ENCODE measurements at regions not wholly inside any gene's neighbourhood (a gene's known extent, or its start where the extent isn't known, plus 50 kb on each side); places are given as distances from the start of the nearest gene placed in this dataset.
"Not testable (repeated sequence)": the region's sequence is repeated elsewhere in the genome, so short reads cannot be mapped to it uniquely, and the experiment has no call there.

- not testable (repeated sequence) for H3K4me1 ChIP-seq (ENCODE audit: insufficient read depth, poor library complexity, severe bottlenecking); ATAC-seq (ENCODE audit: low read depth); H3K27me3 ChIP-seq (ENCODE audit: insufficient read depth, poor library complexity, severe bottlenecking); H3K4me3 ChIP-seq (ENCODE audit: severe bottlenecking); H3K36me3 ChIP-seq (ENCODE audit: low read depth); H3K27ac ChIP-seq (ENCODE audit: poor library complexity, severe bottlenecking); DNase-seq (ENCODE audit: low spot score); H3K9me3 ChIP-seq (ENCODE audit: severe bottlenecking)
These were observed 178.2 kb upstream of the ZNG1F start for GRCh38 chr9:41367301-41367700.

DNA sequence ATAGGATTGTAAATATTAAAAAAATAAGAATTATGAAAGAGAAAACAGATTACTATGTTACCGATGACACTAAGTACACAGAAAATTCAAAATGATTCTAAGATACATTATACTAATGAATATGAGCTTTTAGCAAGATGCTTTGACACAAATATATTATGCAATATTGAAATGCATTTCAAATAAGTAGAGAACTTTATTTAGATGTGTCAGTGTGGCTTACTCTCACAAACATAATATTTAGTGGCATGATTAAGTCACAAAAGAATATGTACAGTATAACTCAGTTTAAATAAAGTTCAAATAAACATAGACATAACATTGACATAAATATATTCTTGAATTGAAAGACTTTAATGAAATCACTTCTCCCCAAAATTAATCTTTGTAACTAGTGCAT, 172.7 kb upstream of the ZNG1F start:
- not testable (repeated sequence) for ATAC-seq (ENCODE audit: low read depth); DNase-seq (ENCODE audit: low spot score); H3K4me1 ChIP-seq (ENCODE audit: insufficient read depth, poor library complexity, severe bottlenecking); H3K27me3 ChIP-seq (ENCODE audit: insufficient read depth, poor library complexity, severe bottlenecking); H3K27ac ChIP-seq (ENCODE audit: poor library complexity, severe bottlenecking); H3K36me3 ChIP-seq (ENCODE audit: low read depth); H3K4me3 ChIP-seq (ENCODE audit: severe bottlenecking); H3K9me3 ChIP-seq (ENCODE audit: severe bottlenecking)

GRCh38 chr9:41359116-41359515, 170.0 kb upstream of the ZNG1F start:
- ATAC-seq (ENCODE audit: low read depth); H3K4me1 ChIP-seq (ENCODE audit: insufficient read depth, poor library complexity, severe bottlenecking); H3K9me3 ChIP-seq (ENCODE audit: severe bottlenecking); H3K36me3 ChIP-seq (ENCODE audit: low read depth); DNase-seq (ENCODE audit: low spot score); H3K27me3 ChIP-seq (ENCODE audit: insufficient read depth, poor library complexity, severe bottlenecking); H3K27ac ChIP-seq (ENCODE audit: poor library complexity, severe bottlenecking): not testable (repeated sequence)
- H3K4me3 ChIP-seq (ENCODE audit: severe bottlenecking), result peak overlapping the region; percentile 29

GRCh38 chr9:41358682-41359081, 169.6 kb upstream of the ZNG1F start:
- H3K36me3 ChIP-seq (ENCODE audit: low read depth); DNase-seq (ENCODE audit: low spot score); H3K27ac ChIP-seq (ENCODE audit: poor library complexity, severe bottlenecking); ATAC-seq (ENCODE audit: low read depth); H3K9me3 ChIP-seq (ENCODE audit: severe bottlenecking); H3K4me1 ChIP-seq (ENCODE audit: insufficient read depth, poor library complexity, severe bottlenecking); H3K27me3 ChIP-seq (ENCODE audit: insufficient read depth, poor library complexity, severe bottlenecking): not testable (repeated sequence)
- H3K4me3 ChIP-seq (ENCODE audit: severe bottlenecking), result peak overlapping the region; percentile 29

DNA sequence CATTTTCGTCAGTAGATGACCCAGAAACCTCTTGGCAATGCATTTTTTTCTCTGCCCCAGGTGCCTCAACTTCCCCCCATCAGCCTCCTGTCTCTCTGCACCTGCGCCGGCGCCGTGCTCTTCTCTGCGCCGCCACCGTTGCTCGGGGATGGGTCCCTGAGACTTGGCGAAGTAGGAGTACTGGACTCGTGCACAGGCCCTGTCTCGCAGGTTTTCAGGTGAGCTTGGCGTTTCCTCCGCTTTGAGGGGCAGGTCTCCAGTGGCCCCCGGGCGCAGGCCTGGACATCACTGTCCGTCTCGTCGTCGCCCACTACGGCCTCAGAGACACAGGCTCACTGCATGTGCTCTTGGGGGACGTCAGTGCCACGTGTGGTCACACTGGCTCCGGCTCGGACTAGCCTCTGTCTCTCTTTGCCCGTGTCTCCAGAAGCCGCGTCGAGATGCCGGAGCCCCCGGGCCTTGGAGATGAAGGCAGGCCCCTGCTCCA, 168.8 kb upstream of the ZNG1F start:
- H3K27ac ChIP-seq (ENCODE audit: poor library complexity, severe bottlenecking); H3K9me3 ChIP-seq (ENCODE audit: severe bottlenecking); H3K4me1 ChIP-seq (ENCODE audit: insufficient read depth, poor library complexity, severe bottlenecking); H3K27me3 ChIP-seq (ENCODE audit: insufficient read depth, poor library complexity, severe bottlenecking); H3K36me3 ChIP-seq (ENCODE audit: low read depth); DNase-seq (ENCODE audit: low spot score); ATAC-seq (ENCODE audit: low read depth); H3K4me3 ChIP-seq (ENCODE audit: severe bottlenecking): not testable (repeated sequence)

- not testable (repeated sequence) for H3K27ac ChIP-seq (ENCODE audit: poor library complexity, severe bottlenecking); ATAC-seq (ENCODE audit: low read depth); H3K4me3 ChIP-seq (ENCODE audit: severe bottlenecking); H3K27me3 ChIP-seq (ENCODE audit: insufficient read depth, poor library complexity, severe bottlenecking); H3K9me3 ChIP-seq (ENCODE audit: severe bottlenecking); H3K4me1 ChIP-seq (ENCODE audit: insufficient read depth, poor library complexity, severe bottlenecking); DNase-seq (ENCODE audit: low spot score); H3K36me3 ChIP-seq (ENCODE audit: low read depth)
These were observed 168.2 kb upstream of the ZNG1F start for GRCh38 chr9:41357350-41357748.

DNA sequence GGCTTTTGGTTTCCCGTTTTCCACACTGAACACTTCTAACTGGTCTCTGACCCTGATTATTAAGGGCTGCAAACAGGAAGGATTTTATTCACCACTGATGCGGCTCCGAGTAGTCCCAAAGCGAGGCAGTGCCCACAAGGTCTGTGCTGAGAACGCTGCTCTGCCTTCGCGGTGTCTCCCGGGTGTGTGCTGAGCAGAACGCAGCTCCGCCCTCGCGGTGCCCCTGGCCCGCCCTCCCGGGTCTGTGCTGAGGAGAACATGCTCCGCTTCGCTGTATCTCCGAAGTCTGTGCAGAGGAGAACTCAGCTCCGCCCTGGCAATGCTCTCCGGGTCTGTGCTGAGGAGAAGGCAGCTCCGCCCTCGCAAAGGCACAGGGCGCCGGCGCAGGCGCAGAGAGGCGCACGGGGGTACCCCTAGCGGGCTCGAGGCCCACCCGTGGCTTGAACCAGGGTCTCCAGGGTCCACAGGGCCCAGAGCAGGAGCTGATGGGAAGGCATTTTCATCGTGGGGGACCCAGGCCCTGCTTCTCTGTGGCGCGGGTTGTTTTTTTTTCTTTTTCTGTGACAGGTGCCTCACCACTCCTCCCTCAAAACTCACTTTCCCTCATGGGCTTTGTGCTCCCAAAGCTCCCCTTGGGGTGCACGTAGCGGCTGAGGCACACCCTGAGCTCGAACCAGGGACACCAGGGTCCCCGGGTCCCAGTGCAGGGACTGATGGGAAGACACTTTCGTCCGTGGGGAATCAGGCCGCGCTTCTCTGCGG, 167.7 kb upstream of the ZNG1F start:
- not testable (repeated sequence) for ATAC-seq (ENCODE audit: low read depth); H3K27ac ChIP-seq (ENCODE audit: poor library complexity, severe bottlenecking); H3K9me3 ChIP-seq (ENCODE audit: severe bottlenecking); H3K4me3 ChIP-seq (ENCODE audit: severe bottlenecking); H3K4me1 ChIP-seq (ENCODE audit: insufficient read depth, poor library complexity, severe bottlenecking); H3K36me3 ChIP-seq (ENCODE audit: low read depth); H3K27me3 ChIP-seq (ENCODE audit: insufficient read depth, poor library complexity, severe bottlenecking)
- DNase-seq (ENCODE audit: low spot score), result peak; percentile 55

GRCh38 chr9:41355712-41356450, 166.8 kb upstream of the ZNG1F start:
- H3K27me3 ChIP-seq (ENCODE audit: insufficient read depth, poor library complexity, severe bottlenecking); H3K4me3 ChIP-seq (ENCODE audit: severe bottlenecking); H3K4me1 ChIP-seq (ENCODE audit: insufficient read depth, poor library complexity, severe bottlenecking); H3K9me3 ChIP-seq (ENCODE audit: severe bottlenecking); H3K27ac ChIP-seq (ENCODE audit: poor library complexity, severe bottlenecking); H3K36me3 ChIP-seq (ENCODE audit: low read depth); ATAC-seq (ENCODE audit: low read depth); DNase-seq (ENCODE audit: low spot score): not testable (repeated sequence)

DNA sequence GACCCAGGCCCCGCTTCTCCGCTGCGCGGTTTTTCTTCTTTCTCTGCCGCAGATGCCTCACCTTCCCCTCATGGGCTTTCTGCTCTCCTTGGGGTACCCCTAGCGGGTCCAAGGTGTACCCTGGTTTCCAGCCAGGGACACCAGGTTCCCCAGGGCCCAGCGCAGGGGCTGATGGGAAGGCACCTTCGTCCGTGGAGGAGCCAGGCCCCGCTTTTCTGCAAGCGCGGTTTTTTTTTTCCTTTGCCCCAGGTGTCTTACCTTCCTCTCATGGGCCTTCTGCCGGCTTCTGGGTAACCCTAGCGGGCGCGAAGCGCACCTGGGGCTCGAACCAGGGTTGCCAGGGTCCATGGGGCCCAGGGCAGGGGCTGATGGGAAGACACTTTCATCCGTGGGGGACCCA, 165.9 kb upstream of the ZNG1F start:
- not testable (repeated sequence) for H3K4me3 ChIP-seq (ENCODE audit: severe bottlenecking); ATAC-seq (ENCODE audit: low read depth); H3K4me1 ChIP-seq (ENCODE audit: insufficient read depth, poor library complexity, severe bottlenecking); H3K27me3 ChIP-seq (ENCODE audit: insufficient read depth, poor library complexity, severe bottlenecking); H3K27ac ChIP-seq (ENCODE audit: poor library complexity, severe bottlenecking); H3K36me3 ChIP-seq (ENCODE audit: low read depth); H3K9me3 ChIP-seq (ENCODE audit: severe bottlenecking); DNase-seq (ENCODE audit: low spot score)

DNA sequence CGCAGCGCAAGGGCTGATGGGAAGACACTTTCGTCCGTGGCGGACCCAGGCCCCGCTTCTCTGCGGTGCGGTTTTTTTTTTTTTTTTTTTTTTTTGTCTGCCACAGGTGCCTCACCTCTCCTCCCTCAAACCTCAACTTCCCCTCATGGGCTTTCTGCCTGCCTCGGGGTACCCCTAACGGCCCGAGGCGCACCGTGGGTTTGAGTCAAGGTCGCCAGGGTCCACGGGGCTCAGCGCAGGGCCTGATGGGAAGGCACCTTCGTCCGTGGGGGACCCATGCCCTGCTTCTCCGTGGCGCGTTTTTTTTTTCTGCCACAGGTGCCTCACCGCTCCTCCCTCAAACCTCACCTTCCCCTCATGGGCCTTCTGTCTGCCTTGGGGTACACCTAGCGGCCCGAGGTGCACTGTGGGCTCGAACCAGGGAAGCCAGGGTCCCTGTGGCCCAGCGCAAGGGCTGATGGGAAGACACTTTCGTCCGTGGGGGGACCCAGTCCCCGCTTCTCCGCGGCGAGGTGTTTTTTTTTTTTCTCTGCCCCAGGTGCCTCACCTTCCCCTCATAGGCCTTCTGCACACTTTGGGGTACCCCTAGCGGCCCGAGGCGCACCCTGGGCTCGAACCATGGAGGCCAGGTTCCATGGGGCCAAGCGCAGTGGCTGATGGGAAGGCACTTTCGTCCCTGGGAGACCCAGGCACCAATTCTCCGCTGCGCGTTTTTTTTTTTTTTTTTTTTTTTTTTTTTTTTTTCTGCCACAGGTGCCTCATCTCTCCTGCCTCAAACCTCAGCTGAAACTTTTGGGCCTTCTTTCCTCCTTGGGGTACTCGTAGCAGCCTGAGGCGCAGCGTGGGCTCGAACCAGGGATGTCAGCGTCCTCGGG, 165.2 kb upstream of the ZNG1F start:
- not testable (repeated sequence) for H3K36me3 ChIP-seq (ENCODE audit: low read depth); H3K9me3 ChIP-seq (ENCODE audit: severe bottlenecking); H3K4me3 ChIP-seq (ENCODE audit: severe bottlenecking); DNase-seq (ENCODE audit: low spot score); H3K27me3 ChIP-seq (ENCODE audit: insufficient read depth, poor library complexity, severe bottlenecking); ATAC-seq (ENCODE audit: low read depth); H3K27ac ChIP-seq (ENCODE audit: poor library complexity, severe bottlenecking); H3K4me1 ChIP-seq (ENCODE audit: insufficient read depth, poor library complexity, severe bottlenecking)

DNA sequence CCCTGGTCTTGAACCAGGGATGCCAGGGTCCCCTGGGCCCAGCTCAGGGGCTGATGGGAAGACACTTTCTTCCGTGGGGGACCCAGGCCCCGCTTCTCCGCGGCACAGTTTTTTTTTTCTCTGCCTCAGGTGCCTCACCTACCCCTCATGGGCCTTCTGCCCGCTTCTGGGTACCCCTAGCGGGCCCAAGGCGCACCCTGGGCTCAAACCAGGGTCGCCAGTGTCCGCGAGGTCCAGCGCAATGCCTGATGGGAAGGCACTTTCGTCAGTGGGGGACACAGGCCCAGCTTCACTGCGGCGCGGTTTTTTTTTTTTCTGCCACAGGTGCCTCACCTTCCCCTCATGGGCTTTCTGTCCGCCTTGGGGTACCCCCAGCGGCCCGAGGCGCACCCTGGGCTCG, 163.9 kb upstream of the ZNG1F start:
- not testable (repeated sequence) for DNase-seq (ENCODE audit: low spot score); H3K4me1 ChIP-seq (ENCODE audit: insufficient read depth, poor library complexity, severe bottlenecking); H3K36me3 ChIP-seq (ENCODE audit: low read depth); H3K27me3 ChIP-seq (ENCODE audit: insufficient read depth, poor library complexity, severe bottlenecking); H3K27ac ChIP-seq (ENCODE audit: poor library complexity, severe bottlenecking); ATAC-seq (ENCODE audit: low read depth); H3K9me3 ChIP-seq (ENCODE audit: severe bottlenecking); H3K4me3 ChIP-seq (ENCODE audit: severe bottlenecking)
